ENCODE measurements at regions not wholly inside any gene's neighbourhood (a gene's known extent, or its start where the extent isn't known, plus 50 kb on each side); places are given as distances from the start of the nearest gene placed in this dataset.

DNA sequence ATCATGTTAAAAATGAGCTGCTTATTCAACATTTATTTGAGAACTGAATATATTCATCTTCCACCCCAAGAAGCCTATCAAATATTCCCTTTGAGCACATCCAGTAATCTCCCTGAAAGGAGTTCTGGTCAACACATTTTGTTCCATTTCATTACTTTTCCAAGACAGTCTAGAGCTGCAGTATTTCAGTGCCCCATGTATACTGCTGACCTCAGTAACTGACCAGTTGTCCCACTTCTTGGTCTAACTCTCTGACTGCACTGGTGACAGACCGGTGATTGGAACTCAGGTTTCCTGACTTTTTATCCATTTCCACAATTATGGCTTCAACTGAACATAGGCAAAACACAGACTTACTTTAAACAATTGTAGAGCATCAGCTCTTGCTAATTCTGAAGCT, 206.8 kb upstream of the NPSR1 start:
- TF ChIP-seq, protein P1, sequence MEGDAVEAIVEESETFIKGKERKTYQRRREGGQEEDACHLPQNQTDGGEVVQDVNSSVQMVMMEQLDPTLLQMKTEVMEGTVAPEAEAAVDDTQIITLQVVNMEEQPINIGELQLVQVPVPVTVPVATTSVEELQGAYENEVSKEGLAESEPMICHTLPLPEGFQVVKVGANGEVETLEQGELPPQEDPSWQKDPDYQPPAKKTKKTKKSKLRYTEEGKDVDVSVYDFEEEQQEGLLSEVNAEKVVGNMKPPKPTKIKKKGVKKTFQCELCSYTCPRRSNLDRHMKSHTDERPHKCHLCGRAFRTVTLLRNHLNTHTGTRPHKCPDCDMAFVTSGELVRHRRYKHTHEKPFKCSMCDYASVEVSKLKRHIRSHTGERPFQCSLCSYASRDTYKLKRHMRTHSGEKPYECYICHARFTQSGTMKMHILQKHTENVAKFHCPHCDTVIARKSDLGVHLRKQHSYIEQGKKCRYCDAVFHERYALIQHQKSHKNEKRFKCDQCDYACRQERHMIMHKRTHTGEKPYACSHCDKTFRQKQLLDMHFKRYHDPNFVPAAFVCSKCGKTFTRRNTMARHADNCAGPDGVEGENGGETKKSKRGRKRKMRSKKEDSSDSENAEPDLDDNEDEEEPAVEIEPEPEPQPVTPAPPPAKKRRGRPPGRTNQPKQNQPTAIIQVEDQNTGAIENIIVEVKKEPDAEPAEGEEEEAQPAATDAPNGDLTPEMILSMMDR (IDR thresholded peaks at IDR 0.05) = no peak
- TF ChIP-seq POLR2A (IDR thresholded peaks at IDR 0.05) = no peak

Data from testis (tissue), 2 donors.